Activated naive CD4-positive, alpha-beta T cell treated with anti-CD3 and anti-CD28 coated beads, Interleukin-2, amount 50 U/mL, for 16 hours (primary cell): ENCODE measurements at regions not wholly inside any gene's neighbourhood (a gene's known extent, or its start where the extent isn't known, plus 50 kb on each side); places are given as distances from the start of the nearest gene placed in this dataset.
"Not testable (repeated sequence)": the region's sequence is repeated elsewhere in the genome, so short reads cannot be mapped to it uniquely, and the experiment has no call there.

Experiments
- DNase-seq: peaks from one replicate; pipeline ENCODE4 v3.0.0-alpha.2; 2020

DNA sequence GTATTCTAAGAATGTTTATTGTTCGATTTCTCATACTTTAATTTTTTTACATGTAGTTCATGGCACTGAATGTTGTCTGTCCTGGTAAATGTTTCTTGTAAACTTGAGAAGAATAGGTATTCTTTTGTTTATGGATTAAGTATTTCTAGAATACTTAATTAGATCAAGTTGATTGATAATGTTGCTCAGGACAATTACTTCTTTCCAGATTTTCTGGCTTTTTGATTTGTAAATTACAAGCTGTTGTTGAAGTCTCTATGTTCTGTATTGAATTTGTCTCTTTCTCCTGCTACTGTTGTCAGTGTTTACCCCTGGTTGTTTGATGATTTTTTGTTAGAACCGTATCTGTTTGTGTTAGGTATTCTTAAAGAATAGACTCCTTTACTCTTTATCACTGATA, 1720.9 kb upstream of the AGA start:
- DNase-seq: no peak

DNA sequence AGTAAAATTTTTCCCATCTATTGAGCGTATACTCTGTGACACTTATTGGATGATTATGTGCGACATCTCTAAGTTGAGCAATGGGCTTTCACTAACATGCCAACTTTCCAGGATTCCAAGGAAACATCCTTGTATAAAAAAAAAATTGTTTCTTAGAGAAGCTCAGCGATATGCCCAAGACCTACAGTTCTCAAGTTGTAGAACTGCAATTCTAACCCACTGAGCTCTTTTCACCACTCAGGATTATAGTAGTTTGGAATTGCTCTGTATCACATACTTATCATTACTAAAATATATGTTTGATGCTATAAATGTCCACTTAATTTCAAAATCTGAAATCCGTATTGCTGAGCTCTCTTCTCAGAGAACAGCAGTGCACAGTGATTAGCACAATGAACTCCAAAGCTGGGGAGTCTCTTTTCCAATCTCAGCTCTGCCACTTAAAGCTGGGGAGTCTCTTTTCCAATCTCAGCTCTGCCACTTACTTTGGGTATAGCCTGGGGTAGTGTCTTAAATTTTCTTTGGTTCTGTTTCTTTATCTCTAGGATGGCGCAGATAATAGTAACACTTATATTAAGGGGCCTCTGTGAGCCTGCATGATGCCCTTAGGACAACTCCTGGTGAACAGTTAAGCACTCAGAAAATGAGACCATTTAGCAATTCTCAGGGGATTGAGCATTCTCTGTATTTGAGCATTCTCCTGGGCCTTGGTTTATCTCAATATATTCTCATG, 1722.2 kb upstream of the AGA start:
- DNase-seq: no peak

DNA sequence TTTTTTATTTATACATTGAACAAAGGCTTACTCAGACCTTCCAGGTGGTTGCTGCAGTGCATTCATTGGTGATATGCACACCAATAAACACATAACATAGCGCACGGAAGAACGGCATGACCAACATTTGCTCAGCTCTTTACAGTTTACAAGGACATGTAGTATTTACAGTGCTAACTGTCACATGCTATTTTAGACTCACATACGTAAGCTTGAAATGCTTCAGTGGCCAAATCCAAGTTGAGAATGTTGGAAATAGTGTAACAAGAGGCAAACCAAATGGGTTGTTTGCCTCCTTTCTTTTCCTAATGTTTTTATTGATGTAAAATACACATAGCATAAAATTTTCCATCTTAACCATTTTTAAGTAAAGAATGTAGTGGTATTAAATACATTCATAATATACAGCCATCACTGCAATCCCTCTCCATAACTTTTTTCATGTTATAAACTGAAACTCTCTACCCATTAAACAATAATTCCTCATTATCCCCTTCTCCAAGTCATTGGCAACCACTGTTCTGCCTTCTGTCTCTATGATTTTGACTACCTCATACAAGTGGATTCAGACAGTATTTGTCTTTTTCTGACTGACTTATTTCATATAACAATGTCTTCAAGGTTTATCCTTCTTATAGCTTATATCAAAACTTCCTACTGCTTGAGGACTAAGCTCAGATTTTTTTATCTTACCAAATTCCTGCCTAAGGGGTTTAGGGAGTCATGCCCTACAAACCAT, 1722.9 kb upstream of the AGA start:
- DNase-seq: no peak

DNA sequence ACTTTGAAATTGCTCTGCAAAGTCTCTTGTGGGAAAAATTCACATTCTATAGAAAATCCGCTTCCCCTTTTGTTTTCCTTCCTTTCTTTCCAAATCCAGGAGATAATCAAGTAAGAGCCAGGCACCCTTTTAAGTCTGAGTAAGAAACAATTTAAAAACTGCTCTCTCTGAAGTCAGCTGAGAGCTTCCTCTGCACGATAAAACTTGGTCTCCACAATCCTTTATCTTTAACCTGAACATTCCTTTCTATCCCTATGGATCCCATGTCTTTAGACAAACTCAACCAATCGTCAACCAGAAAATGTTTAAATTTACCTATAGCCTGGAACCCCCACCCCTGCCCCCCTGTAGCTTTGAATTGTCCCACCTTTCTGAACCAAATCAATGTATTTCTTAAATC, 1723.6 kb upstream of the AGA start:
- no peak for DNase-seq

DNA sequence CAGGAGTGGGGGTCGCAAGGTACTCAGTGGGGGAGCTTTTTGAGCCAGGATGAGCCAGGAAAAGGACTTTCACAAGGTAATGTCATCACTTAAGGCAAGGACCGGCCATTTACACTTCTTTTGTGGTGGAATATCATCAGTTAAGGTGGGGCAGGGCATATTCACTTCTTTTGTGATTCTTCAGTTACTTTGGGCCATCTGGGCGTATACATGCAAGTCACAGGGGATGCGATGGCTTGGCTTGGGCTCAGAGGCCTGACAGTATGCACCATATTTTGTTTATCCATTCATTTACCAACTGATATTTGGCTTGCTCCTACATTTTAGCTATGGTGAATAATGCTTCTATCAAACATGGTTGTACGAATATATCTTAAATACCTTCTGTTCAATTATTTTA, 1728.1 kb upstream of the AGA start:
- DNase-seq: not testable (repeated sequence)

DNA sequence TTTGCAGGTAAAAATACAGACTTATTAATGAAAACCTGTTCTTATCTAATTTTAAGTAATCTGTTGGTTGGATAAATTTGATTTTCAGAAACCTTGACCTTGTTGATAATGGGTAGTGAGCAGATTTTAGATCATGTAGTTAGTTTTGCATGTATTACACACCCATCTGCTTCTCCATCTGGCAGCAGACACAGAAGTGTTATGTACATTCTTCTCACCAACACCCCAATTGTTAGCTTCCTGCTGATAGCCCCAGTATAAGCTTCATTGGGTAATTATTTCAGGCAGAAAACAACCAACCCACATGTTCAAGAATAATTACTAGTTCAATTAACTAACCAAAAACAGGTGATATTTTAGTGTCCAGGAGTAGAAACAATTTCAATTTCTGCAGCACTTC, 1740.5 kb upstream of the AGA start:
- no peak for DNase-seq

DNA sequence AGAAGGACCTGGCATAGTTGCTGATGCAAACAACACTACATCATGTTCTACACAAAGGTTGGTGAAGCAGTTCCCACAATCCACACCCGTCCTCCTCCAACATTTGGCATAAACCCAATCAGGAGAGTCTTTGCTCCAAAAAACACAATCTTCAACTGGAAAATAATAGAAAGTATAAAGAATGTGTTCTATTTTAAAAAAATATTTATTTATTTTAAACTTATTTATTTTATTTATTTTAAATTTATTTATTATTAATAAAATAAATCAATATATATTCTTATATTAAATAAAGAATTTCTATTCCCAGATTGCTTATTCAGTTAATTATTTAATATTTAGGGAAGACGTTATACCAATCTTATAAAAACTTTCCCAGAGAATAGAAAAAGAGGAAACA, 1753.7 kb upstream of the AGA start:
- no peak for DNase-seq

DNA sequence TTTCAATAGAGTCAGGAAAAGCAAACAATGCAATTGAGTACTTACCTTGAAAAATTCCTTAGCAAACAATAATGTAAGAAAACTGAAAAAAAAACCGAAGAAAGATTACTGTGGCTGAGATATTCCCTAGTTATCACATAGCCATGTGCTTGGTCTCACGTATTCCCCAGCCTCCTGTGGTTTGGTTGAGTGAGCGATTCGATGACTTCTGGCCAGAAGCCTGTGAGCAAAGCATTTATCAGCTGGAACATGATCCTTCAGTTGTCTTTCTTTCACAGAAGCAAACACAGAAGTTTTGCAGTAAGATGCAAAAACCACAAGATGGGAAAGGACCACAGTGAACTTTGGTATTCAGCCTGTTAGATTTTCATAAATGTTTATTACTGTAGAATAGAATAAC, 1754.3 kb upstream of the AGA start:
- DNase-seq: no peak

DNA sequence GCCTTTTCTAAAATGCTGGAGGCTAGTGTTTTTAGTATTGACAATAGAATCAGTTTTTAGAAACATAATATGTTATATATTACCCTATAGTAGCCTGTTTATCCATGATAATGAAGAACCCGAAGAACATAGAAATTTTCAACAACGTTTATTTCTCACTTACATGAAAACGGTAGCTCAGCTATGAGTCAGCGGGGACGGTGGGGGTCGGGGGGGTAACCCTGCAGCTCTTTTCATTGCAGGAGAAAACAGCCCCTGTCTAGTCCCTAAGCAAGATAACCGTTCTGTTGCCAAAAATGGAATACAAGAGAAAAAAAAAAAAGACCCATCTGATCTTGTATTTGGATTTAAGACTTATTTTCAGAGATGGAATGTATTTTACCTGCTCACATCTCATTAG, 1758.4 kb upstream of the AGA start:
- no peak for DNase-seq

DNA sequence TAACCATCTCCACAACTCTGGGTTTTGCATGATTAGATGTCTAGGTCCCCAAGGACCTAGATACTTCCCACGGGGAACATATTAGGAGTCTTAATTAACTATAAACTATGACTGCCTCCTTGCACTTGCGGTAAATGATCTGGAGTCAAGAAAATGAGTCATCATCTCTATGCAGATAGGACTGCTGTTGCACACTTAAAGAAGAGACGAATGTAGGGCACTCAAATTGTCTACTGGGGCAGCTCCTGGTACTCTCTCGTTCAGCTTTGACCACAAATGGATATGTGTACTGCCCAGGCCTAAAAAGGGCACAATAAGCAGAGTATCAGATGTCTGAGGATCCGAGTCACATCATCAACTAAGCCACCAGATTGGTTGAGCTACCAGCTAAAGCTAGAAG, 1783.4 kb upstream of the AGA start:
- no peak for DNase-seq

DNA sequence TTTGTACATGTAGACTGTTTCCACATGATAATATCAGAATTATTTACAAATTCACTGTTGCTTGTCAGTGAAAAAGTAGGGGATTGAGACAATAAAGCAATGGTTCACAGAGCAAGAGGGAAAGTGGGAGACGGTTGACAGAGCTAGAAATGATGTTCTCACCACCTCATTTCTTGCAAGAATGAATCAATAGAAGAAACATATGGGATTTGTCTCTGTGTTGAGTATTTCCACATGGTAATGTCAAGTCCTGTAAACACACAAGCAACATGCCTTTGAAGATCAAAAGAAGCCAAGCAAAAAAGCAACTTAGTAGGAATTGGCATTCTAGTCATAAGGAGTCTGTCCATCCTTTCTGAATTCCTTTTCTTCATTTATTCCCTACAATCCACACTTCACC, 1806.6 kb upstream of the AGA start:
- DNase-seq: no peak

DNA sequence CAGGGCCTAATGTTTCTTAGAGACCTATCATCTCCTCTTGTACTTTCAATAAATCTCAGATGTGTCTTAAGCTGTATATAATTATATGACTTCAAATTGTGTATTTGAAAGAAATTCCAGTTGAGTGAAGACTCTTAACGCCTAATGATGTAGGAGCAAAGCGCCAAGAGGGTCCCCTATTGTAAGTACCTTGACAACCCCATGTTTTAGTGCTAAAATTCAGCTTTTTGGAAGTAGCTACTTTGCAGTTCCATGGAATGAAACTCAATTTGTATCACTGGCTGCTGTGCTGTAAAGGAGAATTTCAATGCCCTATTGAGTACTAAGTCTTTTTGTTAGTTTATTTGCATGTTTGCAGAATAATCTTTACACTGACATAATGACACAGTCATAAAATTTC, 1826.6 kb upstream of the AGA start:
- DNase-seq: no peak

DNA sequence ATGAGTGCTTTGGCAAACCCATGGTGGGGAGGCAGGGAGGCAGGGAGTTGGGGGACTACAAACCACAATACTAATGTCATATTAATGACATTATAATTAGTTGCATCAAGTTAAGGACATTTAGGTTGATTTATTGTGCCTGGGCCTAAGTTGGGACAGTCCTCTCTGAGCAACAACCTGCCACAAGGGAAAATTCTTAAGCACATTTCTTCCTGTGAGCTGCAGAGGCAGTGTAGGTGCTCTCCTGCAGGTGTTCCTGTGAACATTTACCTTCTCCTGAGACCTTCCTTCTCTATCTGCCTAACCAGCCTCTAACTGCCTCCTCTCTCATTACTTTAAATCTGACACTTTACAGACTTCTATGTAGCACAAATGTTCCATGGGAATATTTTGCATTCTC, 1830.0 kb upstream of the AGA start:
- no peak for DNase-seq

DNA sequence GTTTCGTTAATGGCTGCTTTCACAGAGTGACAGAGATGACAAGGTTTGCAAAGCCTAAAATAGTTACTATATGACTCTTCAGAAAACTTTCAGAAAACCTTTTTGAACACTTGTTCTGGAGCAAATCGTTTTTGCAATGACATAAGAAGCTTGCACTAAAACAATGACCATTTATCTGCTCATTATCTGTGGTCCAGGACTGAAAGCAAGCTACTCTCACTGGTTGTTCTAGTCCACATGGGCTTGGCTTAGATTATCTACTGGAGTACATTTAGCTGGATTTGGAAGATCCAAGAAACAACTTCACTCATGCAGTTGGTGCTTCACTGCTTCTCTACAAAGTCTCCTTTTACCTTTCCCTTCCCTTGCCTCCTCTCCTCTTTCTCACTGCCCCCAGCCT, 1836.4 kb upstream of the AGA start:
- DNase-seq: no peak

DNA sequence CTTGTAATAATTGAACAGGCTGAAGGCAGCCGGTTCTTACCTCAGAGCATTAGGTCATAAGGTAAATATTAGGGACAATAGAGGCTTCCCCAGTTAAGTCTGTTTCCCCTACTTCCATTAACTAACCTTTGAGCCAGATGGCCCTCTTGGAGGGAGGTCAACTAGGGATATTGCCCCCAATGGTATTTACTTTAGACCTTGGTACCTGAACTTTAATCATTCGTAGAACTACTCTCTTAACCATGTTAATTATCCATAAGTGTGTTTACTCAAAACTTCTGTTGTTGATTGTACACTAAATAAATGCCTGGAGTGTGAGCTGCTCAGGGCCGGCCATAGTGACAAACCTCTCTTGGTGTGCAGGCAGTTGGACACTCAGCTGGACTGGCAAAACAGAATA, 1843.5 kb upstream of the AGA start:
- no peak for DNase-seq

DNA sequence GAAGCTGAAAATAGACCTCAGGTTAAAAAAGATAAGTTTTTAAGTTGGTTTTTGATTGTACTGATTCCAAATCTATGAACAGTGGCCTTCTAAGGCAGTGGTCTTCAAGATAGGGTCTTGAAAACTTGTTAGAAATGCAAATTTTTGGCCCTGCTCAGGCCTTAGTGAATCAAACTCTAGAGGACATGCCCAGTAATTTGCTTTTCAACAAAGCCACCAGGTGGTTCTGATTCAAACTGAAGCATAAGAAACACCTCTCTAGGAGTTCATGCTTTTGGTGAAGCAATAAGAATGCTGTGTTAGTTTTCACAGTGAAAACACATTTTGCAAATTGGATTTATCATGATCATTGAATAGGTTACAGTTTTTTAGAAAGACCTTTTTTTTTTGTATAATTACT, 1849.4 kb upstream of the AGA start:
- no peak for DNase-seq

DNA sequence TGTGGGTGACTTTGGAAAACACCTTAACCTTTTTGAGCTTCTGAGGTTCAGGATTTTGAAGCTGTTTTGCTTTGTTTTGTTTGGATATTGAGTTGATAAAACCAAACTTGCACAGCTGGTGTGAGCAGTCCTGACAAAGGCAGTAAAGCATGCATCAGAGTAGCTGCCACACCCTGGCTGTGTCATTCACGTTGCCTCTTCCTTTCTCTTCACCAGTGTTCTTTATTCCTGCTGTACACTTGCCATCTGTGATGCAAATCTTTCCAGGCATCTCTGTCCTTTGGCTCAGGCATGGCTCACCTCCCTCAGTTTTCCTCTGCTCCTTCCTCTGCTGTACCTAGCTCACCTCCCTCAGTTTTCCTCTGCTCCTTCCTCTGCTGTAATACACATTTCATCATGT, 1850.2 kb upstream of the AGA start:
- no peak for DNase-seq

DNA sequence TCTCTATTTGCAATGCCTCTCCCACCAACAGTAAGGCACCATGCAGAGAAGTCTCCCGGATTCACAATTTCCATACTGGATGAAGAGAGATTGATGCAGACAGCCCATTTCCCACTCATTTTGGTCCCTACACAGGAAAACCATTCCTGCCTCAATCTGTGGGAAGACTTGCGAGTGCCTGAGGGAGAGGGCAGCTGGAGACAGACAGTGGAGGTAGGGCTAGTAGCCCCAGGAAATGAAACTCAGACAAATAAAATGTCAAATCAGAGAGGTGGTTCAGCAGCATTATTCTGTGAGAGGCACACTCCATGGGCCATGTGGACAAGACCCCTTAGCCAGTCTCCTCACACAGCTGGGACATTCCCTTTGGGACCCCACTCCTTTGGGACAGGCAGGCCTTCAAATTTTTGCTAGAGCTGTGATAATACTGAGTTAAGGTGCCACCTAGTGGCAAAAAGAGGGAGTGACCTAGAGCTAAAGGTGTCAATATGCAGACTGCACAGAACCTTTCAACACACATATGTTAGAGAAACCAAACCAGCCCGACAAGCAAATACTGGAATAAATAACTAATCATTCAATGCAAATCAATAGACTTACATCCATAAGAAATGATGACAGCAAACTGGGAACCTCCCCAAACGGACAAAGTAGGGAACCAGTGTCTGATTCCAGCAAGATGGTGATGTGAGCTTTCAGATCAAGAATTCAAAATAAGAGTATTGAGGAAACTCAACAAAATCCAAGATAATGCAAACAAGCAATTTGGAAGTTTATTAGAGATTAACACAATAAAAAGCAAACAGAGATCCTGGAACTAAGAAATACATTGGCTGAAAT, 1865.3 kb upstream of the AGA start:
- DNase-seq: no peak

DNA sequence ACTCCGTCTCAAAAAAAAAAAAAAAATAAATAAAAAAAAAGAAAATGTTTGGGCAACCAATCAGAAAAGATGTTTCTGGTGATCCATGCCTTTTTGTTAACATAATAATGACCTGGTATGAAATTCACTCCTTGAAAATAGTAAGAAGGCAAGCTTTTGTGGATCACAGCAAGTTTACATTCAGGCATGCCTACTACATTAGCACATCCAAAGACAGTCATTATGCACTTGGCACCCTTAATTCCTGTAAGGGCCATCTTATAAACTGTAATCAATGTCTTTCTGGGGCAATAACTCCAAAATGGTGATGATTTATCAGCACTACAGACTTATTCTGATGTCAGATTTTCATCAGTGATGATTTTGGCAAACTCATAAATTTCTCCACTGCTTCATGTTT, 1871.6 kb upstream of the AGA start:
- DNase-seq: no peak

DNA sequence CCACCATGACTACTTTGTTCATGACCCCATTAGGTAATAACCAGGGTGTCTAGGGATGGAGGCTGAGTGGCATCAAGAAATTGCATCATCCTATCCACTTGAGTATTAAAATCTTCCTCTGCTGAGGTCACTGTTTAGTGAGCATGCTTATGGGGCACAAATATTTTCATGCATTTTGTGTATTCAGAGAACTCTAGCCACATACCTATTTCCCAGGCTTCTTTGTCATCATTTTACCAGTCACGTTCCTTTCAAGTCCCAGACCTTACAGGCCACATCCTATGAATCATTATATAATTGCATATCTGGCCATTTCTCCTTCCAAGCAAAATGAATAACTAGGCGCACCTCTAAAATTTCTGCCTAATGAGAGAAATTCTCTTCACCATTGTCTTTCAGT, 1882.9 kb upstream of the AGA start:
- DNase-seq: no peak

DNA sequence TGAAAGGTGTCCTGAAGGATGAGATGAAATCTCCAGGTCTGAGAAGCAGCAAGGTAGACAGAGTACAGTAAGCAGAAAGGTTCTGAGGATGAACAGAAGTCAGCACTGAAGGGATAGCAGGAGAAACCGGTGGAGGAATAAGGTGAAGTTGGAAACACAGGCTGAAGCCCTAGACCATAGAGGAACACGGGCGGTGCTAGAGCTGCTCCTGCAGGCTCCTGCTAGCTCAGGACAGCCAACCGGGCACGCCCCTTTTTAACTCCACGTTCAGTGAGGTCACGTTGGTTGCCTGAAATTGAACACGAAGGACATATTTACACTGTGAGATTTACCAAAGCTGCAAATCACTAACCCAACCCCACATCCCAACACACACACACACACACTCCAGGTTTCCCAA, 1886.4 kb upstream of the AGA start:
- DNase-seq: no peak

DNA sequence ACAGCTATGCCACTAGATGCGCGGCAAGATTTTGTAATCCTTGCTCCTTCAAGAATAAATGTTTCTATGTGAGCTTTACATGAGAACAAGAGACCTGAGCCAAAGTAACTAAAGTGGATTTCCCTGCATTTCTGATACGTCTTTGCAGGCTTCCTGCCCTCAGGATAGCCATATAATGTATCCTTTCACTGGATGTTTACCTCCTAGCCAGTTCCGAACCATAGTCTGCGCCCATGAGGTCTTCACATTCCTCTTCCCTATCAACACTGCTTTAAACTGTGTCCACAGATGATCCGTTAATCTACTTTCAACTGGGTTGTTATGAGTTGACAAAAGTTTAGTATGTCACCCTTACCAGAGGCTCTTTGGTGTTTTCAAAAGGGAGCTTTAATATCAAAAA, 1889.1 kb upstream of the AGA start:
- no peak for DNase-seq

DNA sequence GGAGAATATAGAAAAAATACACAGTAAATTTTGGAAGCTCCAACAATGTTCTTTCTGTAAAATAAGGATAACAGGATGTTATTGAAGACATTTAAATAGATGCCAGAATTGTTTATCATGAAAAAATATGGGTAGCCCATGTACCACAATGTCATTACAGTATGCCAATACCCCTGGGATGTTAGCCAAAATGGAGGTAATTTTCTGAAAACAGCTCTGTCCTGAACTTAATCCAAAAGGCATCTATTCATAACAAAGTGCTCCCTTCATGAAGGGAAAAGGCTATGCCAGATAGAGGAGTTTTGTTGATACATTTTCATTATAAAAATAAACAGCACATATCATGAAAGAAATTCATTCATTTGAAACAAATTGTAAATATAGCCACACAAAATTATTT, 1902.6 kb upstream of the AGA start:
- no peak for DNase-seq

DNA sequence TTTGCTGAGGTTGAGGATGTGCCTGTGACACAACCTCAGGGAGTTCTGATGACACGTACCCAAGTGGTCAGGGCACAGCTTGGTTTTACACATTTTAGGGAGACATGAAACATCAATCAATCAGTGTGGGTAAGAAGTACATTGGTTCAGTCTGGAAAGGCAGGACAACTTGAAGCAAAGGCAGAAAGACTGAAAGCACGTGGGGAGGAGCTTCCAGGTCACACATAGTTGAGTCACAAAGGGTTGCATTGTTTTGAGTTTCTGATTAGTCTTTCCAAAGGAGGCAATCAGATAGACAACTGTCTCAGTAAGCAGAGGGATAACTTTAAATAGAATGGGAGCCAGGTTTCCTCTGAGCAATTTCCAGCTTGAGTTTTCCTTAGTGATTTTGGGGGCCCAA, 1910.0 kb upstream of the AGA start:
- no peak for DNase-seq
